ENCODE measurements at regions not wholly inside any gene's neighbourhood (a gene's known extent, or its start where the extent isn't known, plus 50 kb on each side); places are given as distances from the start of the nearest gene placed in this dataset.

DNA sequence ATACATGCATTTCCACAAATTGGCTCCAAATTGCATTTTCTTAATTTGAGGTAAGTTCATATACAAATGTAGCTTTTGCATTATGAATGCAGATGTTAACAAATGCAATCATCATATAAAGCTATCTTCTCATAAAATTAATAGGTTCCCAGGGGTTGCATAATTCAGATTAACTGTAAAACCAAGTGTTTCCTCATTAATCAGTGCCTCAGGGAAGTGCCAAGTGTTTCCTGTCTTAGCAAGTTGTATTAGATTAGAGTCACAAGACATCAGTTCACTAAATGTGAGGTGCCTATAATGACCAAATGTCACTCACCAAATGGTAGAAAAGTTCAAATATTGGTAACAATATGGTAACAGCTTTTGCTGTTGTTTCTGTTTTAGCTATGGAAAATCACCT is 140.8 kb downstream of the PTGER3 start:
- Histone ChIP-seq H3K4me3 (no peak overlapping the region), H3K9me3 (no peaks in the 10 kb centered on the region), H3K4me1 (no peaks in the 10 kb centered on the region), H3K27ac (no peak overlapping the region), H3K27me3 (no peaks in the 10 kb centered on the region), H3K36me3 (no peaks in the 10 kb centered on the region)
- intact Hi-C loops (cut with DNase I) = no loop called here
- DNase-seq = no peak
- TF ChIP-seq POLR2A (IDR thresholded peaks at IDR 0.05) = no peak
- TF ChIP-seq POLR2AphosphoS5 (IDR thresholded peaks at IDR 0.05) = no peak
- TF ChIP-seq EP300 (IDR thresholded peaks at IDR 0.05) = no peak
- TF ChIP-seq, protein P1, sequence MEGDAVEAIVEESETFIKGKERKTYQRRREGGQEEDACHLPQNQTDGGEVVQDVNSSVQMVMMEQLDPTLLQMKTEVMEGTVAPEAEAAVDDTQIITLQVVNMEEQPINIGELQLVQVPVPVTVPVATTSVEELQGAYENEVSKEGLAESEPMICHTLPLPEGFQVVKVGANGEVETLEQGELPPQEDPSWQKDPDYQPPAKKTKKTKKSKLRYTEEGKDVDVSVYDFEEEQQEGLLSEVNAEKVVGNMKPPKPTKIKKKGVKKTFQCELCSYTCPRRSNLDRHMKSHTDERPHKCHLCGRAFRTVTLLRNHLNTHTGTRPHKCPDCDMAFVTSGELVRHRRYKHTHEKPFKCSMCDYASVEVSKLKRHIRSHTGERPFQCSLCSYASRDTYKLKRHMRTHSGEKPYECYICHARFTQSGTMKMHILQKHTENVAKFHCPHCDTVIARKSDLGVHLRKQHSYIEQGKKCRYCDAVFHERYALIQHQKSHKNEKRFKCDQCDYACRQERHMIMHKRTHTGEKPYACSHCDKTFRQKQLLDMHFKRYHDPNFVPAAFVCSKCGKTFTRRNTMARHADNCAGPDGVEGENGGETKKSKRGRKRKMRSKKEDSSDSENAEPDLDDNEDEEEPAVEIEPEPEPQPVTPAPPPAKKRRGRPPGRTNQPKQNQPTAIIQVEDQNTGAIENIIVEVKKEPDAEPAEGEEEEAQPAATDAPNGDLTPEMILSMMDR (IDR thresholded peaks at IDR 0.05) = no peak

DNA sequence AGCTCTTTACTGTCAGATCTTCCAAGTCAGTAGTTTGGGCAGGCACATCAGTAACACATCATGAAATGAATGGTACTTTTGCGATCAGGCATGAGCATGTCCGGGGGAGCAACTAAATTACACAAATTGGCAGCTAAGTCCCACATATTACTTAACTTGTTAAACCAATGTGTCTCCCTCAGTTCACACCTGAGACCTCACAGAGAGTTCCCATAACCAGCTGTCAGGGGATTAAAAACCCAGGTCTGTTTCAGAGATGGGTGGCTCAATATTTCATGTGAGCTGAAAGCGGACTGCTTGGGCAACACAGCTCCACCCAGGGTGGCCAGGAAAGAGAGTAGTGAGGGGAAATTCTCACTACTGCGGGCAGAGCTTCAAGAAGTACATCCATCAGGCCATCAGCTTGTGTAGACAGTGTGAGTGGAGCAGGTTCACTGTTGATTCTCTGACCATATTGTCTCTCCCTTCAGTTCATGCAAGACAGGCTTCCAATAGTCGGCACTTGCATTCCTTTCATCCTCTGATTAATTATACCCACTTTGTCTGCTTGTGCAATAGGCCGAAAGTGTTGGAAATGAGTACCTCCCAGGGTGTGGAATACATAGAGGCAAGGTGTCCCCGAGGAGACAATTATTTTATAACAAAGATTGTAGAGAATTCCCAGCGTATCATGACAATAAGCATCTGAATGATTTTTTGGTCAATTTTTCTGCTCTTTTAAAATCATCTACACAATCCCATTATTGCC is 139.9 kb downstream of the PTGER3 start:
- intact Hi-C loops (cut with DNase I) = no loop called here

DNA sequence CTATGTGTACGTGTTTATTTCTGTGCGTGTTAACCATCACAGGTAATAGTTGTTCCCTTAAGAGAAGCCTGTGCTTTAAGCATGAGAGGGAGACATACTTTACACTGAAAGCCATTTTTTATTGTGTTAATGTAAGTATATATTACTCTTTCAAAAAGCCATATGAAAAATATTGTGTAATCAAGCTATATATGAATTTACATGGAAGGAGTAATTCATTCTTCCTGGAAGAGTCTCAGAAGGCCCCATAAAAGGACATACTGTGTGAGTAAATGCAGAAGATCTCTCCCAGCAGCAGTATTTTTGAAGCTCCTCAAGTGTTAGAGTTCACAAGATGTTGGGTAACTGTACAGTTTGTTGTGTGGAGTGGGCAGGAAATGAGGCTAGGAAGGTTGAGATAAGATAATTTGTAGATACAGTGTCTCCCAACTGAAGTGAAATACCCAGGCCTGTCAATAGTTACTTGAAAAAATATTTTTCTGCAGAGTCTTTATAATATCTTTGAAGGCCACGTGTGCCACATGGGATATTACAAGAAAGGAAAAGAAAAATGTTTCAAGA is 138.3 kb downstream of the PTGER3 start:
- no peak for DNase-seq
- no peaks in the 10 kb centered on the region for H3K27me3 ChIP-seq
- intact Hi-C loops (cut with DNase I) = no loop called here
- no peak overlapping the region for H3K27ac ChIP-seq
- H3K4me1 ChIP-seq = no peaks in the 10 kb centered on the region
- no peak overlapping the region for H3K4me3 ChIP-seq
- no peaks in the 10 kb centered on the region for H3K36me3 ChIP-seq
- TF ChIP-seq POLR2A (IDR thresholded peaks at IDR 0.05) (no peak), POLR2AphosphoS5 (IDR thresholded peaks at IDR 0.05) (no peak), EP300 (IDR thresholded peaks at IDR 0.05) (no peak)
- TF ChIP-seq, protein P1 (IDR thresholded peaks at IDR 0.05) = no peak
- WGBS, 2 donors = 73 to 79% methylated on average over 3 of the region's 3 CpGs
- H3K9me3 ChIP-seq = no peaks in the 10 kb centered on the region

More for the DNA sequence above, 139.9 kb downstream of the PTGER3 start:
- no peak for TF ChIP-seq POLR2AphosphoS5 (IDR thresholded peaks at IDR 0.05)
- TF ChIP-seq, protein P1 (IDR thresholded peaks at IDR 0.05) = no peak
- TF ChIP-seq POLR2A (IDR thresholded peaks at IDR 0.05) = no peak
- TF ChIP-seq EP300 (IDR thresholded peaks at IDR 0.05) = no peak
- 87 to 91% methylated on average over 8 of the region's 8 CpGs for WGBS, 2 donors
- H3K27ac ChIP-seq = no peak overlapping the region
- no peaks in the 10 kb centered on the region for H3K27me3 ChIP-seq
- no peaks in the 10 kb centered on the region for H3K36me3 ChIP-seq
- no peak for DNase-seq
- H3K9me3 ChIP-seq = no peaks in the 10 kb centered on the region
- H3K4me1 ChIP-seq = no peaks in the 10 kb centered on the region
- no peak overlapping the region for H3K4me3 ChIP-seq

DNA sequence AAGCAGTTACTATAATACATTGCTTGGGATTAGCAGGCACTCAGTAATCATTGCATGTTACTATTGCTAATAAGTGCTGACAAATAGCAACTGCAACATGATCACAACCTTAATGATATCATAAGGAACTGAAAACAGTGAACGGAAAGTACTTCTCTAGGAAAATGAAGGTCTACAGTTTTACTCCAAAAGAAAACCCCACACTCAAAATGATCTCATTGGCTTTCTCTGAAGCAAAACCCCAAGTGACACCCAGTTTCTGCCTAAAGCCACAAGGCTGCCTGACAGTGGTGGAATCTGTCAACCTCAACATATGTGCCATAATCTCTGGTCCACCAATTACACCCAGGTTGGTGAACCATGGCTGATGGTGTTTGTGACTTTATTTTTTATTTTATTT is 137.6 kb downstream of the PTGER3 start:
- no peaks in the 10 kb centered on the region for H3K36me3 ChIP-seq
- DNase-seq = no peak
- H3K27ac ChIP-seq = no peak overlapping the region
- intact Hi-C loops (cut with DNase I) = no loop called here
- no peaks in the 10 kb centered on the region for H3K9me3 ChIP-seq
- no peak for TF ChIP-seq EP300 (IDR thresholded peaks at IDR 0.05)
- no peak for TF ChIP-seq POLR2A (IDR thresholded peaks at IDR 0.05)
- TF ChIP-seq, protein P1 (IDR thresholded peaks at IDR 0.05) = no peak
- no peak for TF ChIP-seq POLR2AphosphoS5 (IDR thresholded peaks at IDR 0.05)
- peaks cover 0 to 5% (median 2%) of the 10 kb centered on the region in 4 donors for H3K4me1 ChIP-seq
- WGBS, 2 donors = 82 to 88% methylated on average over 1 of the region's 1 CpG
- H3K4me3 ChIP-seq = no peak overlapping the region
- H3K27me3 ChIP-seq = no peaks in the 10 kb centered on the region

All from sigmoid colon (tissue), 6 donors.